HUES64 (cell line): ENCODE measurements at regions not wholly inside any gene's neighbourhood (a gene's known extent, or its start where the extent isn't known, plus 50 kb on each side); places are given as distances from the start of the nearest gene placed in this dataset.

ENCODE experiments used
- H3K27ac ChIP-seq: 2 replicates; pipeline ENCODE4 v1.7.0; 2013; ENCODE audit warnings: low read depth, low read length, inconsistent platforms
- H3K27me3 ChIP-seq: 2 replicates; pipeline ENCODE4 v1.6.1; 2013; ENCODE audit warnings: mild to moderate bottlenecking, low read length; ENCODE audit not compliant: insufficient read depth
- H3K36me3 ChIP-seq: 2 replicates; pipeline ENCODE4 v1.6.1; 2013; ENCODE audit warnings: mild to moderate bottlenecking, low read length; ENCODE audit not compliant: insufficient read depth
- H3K4me1 ChIP-seq: 2 replicates; pipeline ENCODE4 v1.6.1; 2013; ENCODE audit warnings: mild to moderate bottlenecking, low read length, moderate library complexity; ENCODE audit not compliant: insufficient read depth
- H3K4me3 ChIP-seq: 2 replicates; pipeline ENCODE4 v1.5.1; 2013; ENCODE audit warnings: mild to moderate bottlenecking, low read length, moderate library complexity
- H3K9ac ChIP-seq: 2 replicates; pipeline ENCODE4 v1.6.1; 2013; ENCODE audit warnings: mild to moderate bottlenecking, low read depth, low read length
- H3K9me3 ChIP-seq: 2 replicates; pipeline ENCODE4 v1.6.1; 2013; ENCODE audit warnings: low read depth, low read length; ENCODE audit not compliant: insufficient read depth
- WGBS: fragments of 150-250, 120-280 bp; methylation state at CpG from one replicate; pipeline ENCODE4 v1.1.7; 2013; ENCODE audit warnings: missing lambda C conversion rate; 5-methylcytosine and 5-hydroxymethylcytosine counted together

GRCh38 chr2:238790833-238791230, 57.1 kb upstream of the TWIST2 start:
- no peak overlapping the region for H3K4me3 ChIP-seq
- H3K9ac ChIP-seq, result no peak overlapping the region
- 93% methylated on average over 12 of the region's 12 CpGs for WGBS
- H3K27me3 ChIP-seq, result no peaks in the 10 kb centered on the region
- H3K4me1 ChIP-seq, result no peaks in the 10 kb centered on the region
- H3K36me3 ChIP-seq, result no peaks in the 10 kb centered on the region
- no peaks in the 10 kb centered on the region for H3K9me3 ChIP-seq
- H3K27ac ChIP-seq, result no peak overlapping the region

GRCh38 chr2:238791354-238791753, 56.5 kb upstream of the TWIST2 start:
- WGBS, result 86% methylated on average over 14 of the region's 14 CpGs
- H3K27ac ChIP-seq, result no peak overlapping the region
- H3K36me3 ChIP-seq, result no peaks in the 10 kb centered on the region
- H3K9me3 ChIP-seq, result no peaks in the 10 kb centered on the region
- H3K27me3 ChIP-seq, result no peaks in the 10 kb centered on the region
- no peak overlapping the region for H3K9ac ChIP-seq
- H3K4me1 ChIP-seq, result no peaks in the 10 kb centered on the region
- H3K4me3 ChIP-seq, result no peak overlapping the region

- H3K9ac ChIP-seq, result no peak overlapping the region
- no peaks in the 10 kb centered on the region for H3K9me3 ChIP-seq
- no peaks in the 10 kb centered on the region for H3K36me3 ChIP-seq
- H3K27me3 ChIP-seq, result no peaks in the 10 kb centered on the region
- no peak overlapping the region for H3K27ac ChIP-seq
- 98% methylated on average over 4 of the region's 5 CpGs for WGBS
- H3K4me3 ChIP-seq, result no peak overlapping the region
- H3K4me1 ChIP-seq, result no peaks in the 10 kb centered on the region
Measured at GRCh38 chr2:238793306-238793705, 54.6 kb upstream of the TWIST2 start.

DNA sequence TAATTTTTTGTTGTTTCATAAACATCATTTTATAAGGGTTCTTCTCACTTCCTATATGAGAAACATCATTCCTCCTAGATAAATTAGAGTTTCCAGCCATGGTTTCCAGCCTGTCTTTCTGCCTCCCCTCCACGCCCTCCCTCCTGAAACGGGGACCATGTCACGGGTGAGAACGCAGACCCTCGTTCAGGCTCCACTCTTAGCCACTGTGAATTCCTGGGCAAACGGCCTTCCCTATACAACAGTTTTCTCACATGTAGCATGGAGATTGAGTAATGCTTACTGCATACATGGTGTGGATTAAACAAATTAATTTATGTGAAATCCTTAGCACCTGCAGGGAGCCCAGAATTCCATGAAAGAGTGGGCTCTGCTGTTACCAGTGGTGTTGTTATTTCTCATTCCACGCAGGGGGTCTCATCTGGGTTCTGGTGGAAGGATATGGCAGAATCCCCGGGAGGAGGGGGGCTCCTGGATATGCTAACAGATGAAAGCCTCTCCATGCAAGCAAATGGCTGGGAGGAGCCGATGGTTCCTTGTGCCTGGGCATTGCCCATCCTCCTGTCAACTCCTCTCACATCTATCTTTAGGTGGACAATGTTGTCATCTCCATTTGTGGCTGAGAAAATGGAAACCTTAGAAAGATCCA, 54.0 kb upstream of the TWIST2 start:
- Histone ChIP-seq H3K36me3 (no peaks in the 10 kb centered on the region), H3K27me3 (no peaks in the 10 kb centered on the region), H3K9me3 (no peaks in the 10 kb centered on the region), H3K4me1 (no peaks in the 10 kb centered on the region), H3K4me3 (no peak overlapping the region), H3K27ac (no peak overlapping the region), H3K9ac (no peak overlapping the region)
- WGBS, result 92% methylated on average over 8 of the region's 9 CpGs

- Histone ChIP-seq H3K27me3 (no peaks in the 10 kb centered on the region), H3K4me3 (no peak overlapping the region), H3K27ac (no peak overlapping the region), H3K36me3 (no peaks in the 10 kb centered on the region), H3K9ac (no peak overlapping the region), H3K9me3 (no peaks in the 10 kb centered on the region), H3K4me1 (no peaks in the 10 kb centered on the region)
- 87% methylated on average over 16 of the region's 16 CpGs for WGBS
Measured at GRCh38 chr2:238796223-238796885, 51.5 kb upstream of the TWIST2 start.

GRCh38 chr2:238797537-238797936, 50.3 kb upstream of the TWIST2 start:
- Histone ChIP-seq H3K36me3 (no peaks in the 10 kb centered on the region), H3K4me3 (no peak overlapping the region), H3K27me3 (no peaks in the 10 kb centered on the region), H3K9me3 (no peaks in the 10 kb centered on the region), H3K27ac (no peak overlapping the region), H3K9ac (no peak overlapping the region), H3K4me1 (no peaks in the 10 kb centered on the region)
- WGBS, result 95% methylated on average over 8 of the region's 8 CpGs
